H1 (cell line): ENCODE measurements at regions not wholly inside any gene's neighbourhood (a gene's known extent, or its start where the extent isn't known, plus 50 kb on each side); places are given as distances from the start of the nearest gene placed in this dataset.

Source experiments
- CTCF ChIA-PET: fragments of 300-600 bp; sonication (Branson Sonifier 250); formaldehyde crosslinking; loops from one replicate; lab custom pipeline; 2021; ENCODE audit not compliant: partially characterized antibody; lab: Charles Lee
- POLR2A ChIA-PET: fragments of 300-600 bp; sonication (Branson Sonifier 250); formaldehyde crosslinking; loops from one replicate; lab custom pipeline; 2021; ENCODE audit warnings: inconsistent platforms; ENCODE audit not compliant: partially characterized antibody; lab: Charles Lee
- DNase-seq, 2 experiments: peaks; one replicate each; pipeline versions ENCODE4 v3.0.0 to v3.0.0-alpha.2; 2010 to 2022; ENCODE audit warnings: low spot score in 2 of 2, low read depth in 1 of 2, mixed read lengths in 1 of 2
- FAIRE-seq: peaks from 2 replicates; lab custom pipeline; 2011; peaks lifted over from hg19 to GRCh38; lab: Jason Lieb, UNC
- H2AFZ ChIP-seq: 2 replicates; pipeline ENCODE4 v1.8.1; 2012; ENCODE audit warnings: low read length, inconsistent platforms
- H2AK5ac ChIP-seq: 2 replicates; pipeline ENCODE4 v1.6.1; 2013; ENCODE audit warnings: low read depth, low read length
- H2BK120ac ChIP-seq: replicated peaks from 2 replicates; pipeline ENCODE3; 2013; ENCODE audit warnings: low read depth, low read length, inconsistent platforms
- H2BK12ac ChIP-seq: 2 replicates; pipeline ENCODE4 v1.6.1; 2013; ENCODE audit warnings: low read depth, low read length
- H2BK15ac ChIP-seq: 2 replicates; pipeline ENCODE4 v1.6.1; 2013; ENCODE audit warnings: low read length
- H2BK20ac ChIP-seq: 2 replicates; pipeline ENCODE4 v1.6.1; 2013; ENCODE audit warnings: low read length
- H2BK5ac ChIP-seq: 2 replicates; pipeline ENCODE4 v1.6.1; 2013; ENCODE audit warnings: low read depth, low read length
- H3K14ac ChIP-seq: 2 replicates; pipeline ENCODE4 v1.6.1; 2013; ENCODE audit warnings: inconsistent platforms; ENCODE audit not compliant: insufficient read length
- H3K18ac ChIP-seq: 2 replicates; pipeline ENCODE4 v1.6.1; 2013; ENCODE audit warnings: low read length; ENCODE audit errors: extremely low read depth
- H3K23ac ChIP-seq: 2 replicates; pipeline ENCODE4 v1.6.1; 2013; ENCODE audit warnings: inconsistent platforms; ENCODE audit not compliant: insufficient read length
- H3K23me2 ChIP-seq: 2 replicates; pipeline ENCODE4 v1.6.1; 2013; ENCODE audit warnings: low read depth, low read length
- H3K27ac ChIP-seq: 2 replicates; pipeline ENCODE4 v1.6.1; 2011; ENCODE audit warnings: low read depth, low read length, inconsistent platforms
- H3K27me3 ChIP-seq, 4 experiments: replicated peaks in 1 of 4; 1 replicate in 1 of 4; 2 replicates in 3 of 4; pipeline versions ENCODE4 v1.6.1 to v1.8.1; 2011 to 2013; ENCODE audit warnings: low read length in 3 of 4, mild to moderate bottlenecking in 3 of 4, inconsistent platforms in 2 of 4, mixed read lengths in 2 of 4, moderate library complexity in 1 of 4; ENCODE audit not compliant: control insufficient read depth in 3 of 4, insufficient read depth in 3 of 4; ENCODE audit errors: extremely low read depth in 1 of 4
- H3K36me3 ChIP-seq, 4 experiments: 2 replicates each; pipeline versions ENCODE4 v1.6.1 to v1.8.1; 2011 to 2013; ENCODE audit warnings: mild to moderate bottlenecking in 4 of 4, low read length in 3 of 4, moderate library complexity in 2 of 4, control low read depth in 1 of 4, inconsistent platforms in 1 of 4; ENCODE audit not compliant: insufficient read depth in 4 of 4, control insufficient read depth in 2 of 4
- H3K4ac ChIP-seq: replicated peaks from 2 replicates; pipeline ENCODE3; 2013; ENCODE audit warnings: low read length, low read depth, mixed read lengths, inconsistent platforms; ENCODE audit not compliant: insufficient read length
- H3K4me1 ChIP-seq, 4 experiments: replicated peaks in 1 of 4; 1 replicate in 1 of 4; 2 replicates in 3 of 4; pipeline versions ENCODE4 v1.6.1 to v1.8.1; 2011 to 2013; ENCODE audit warnings: low read length in 3 of 4, inconsistent platforms in 2 of 4, mixed read lengths in 1 of 4; ENCODE audit not compliant: insufficient read depth in 4 of 4, control insufficient read depth in 3 of 4
- H3K4me2 ChIP-seq, 2 experiments: 2 replicates each; pipeline versions ENCODE4 v1.6.1 to v1.8.1; 2011 to 2013; ENCODE audit warnings: low read depth in 2 of 2, low read length in 2 of 2, control low read depth in 1 of 2, inconsistent platforms in 1 of 2, mild to moderate bottlenecking in 1 of 2; ENCODE audit not compliant: insufficient read depth in 1 of 2
- H3K4me3 ChIP-seq, 4 experiments: fragments of 200-600, 300-600 bp in 1 of 4; sonication (generic), shearing (Covaris generic), sonication (Bioruptor Twin) in 1 of 4; 2 replicates each; pipeline versions ENCODE4 v1.5.1 to v1.8.1; 2011 to 2016; ENCODE audit warnings: low read length in 4 of 4, low read depth in 3 of 4, control low read depth in 2 of 4, inconsistent platforms in 2 of 4, mild to moderate bottlenecking in 2 of 4, mixed read lengths in 1 of 4, moderate library complexity in 1 of 4; ENCODE audit not compliant: insufficient read depth in 2 of 4; ENCODE audit errors: extremely low read depth in 1 of 4
- H3K56ac ChIP-seq: replicated peaks from 2 replicates; pipeline ENCODE3; 2013; ENCODE audit warnings: low read depth, mild to moderate bottlenecking, mixed read lengths, low read length, inconsistent platforms; ENCODE audit not compliant: insufficient read length
- H3K79me1 ChIP-seq: 2 replicates; pipeline ENCODE4 v1.6.1; 2013; ENCODE audit warnings: low read depth, low read length, control low read depth
- H3K79me2 ChIP-seq, 2 experiments: 2 replicates each; pipeline versions ENCODE4 v1.6.1 to v1.8.1; 2012 to 2013; ENCODE audit warnings: low read length in 2 of 2, mild to moderate bottlenecking in 2 of 2, inconsistent platforms in 1 of 2; ENCODE audit not compliant: insufficient read depth in 2 of 2, control insufficient read depth in 1 of 2
- H3K9ac ChIP-seq, 4 experiments: replicated peaks in 1 of 4; 1 replicate in 1 of 4; 2 replicates in 3 of 4; pipeline versions ENCODE4 v1.6.1 to v1.8.1; 2011 to 2013; ENCODE audit warnings: low read depth in 3 of 4, low read length in 3 of 4, control low read depth in 2 of 4, mild to moderate bottlenecking in 2 of 4, moderate library complexity in 2 of 4, inconsistent platforms in 1 of 4; ENCODE audit errors: extremely low read depth in 1 of 4
- H3K9me3 ChIP-seq, 2 experiments: 2 replicates each; pipeline versions ENCODE4 v1.6.1 to v1.8.1; 2012 to 2013; ENCODE audit warnings: mild to moderate bottlenecking in 2 of 2, moderate library complexity in 2 of 2, control low read depth in 1 of 2, inconsistent platforms in 1 of 2, low read depth in 1 of 2, low read length in 1 of 2, mixed read lengths in 1 of 2; ENCODE audit not compliant: insufficient read depth in 2 of 2
- H4K20me1 ChIP-seq, 2 experiments: replicated peaks in 1 of 2; 2 replicates each; pipeline versions ENCODE3 to v1.8.1; 2011 to 2013; ENCODE audit warnings: inconsistent platforms in 2 of 2, low read length in 2 of 2, mild to moderate bottlenecking in 1 of 2; ENCODE audit not compliant: insufficient read depth in 2 of 2, control insufficient read depth in 1 of 2
- H4K5ac ChIP-seq: 2 replicates; pipeline ENCODE4 v1.6.1; 2013; ENCODE audit warnings: low read length, low read depth, mixed read lengths, inconsistent platforms; ENCODE audit not compliant: insufficient read length
- H4K8ac ChIP-seq: 2 replicates; pipeline ENCODE4 v1.8.0; 2013; ENCODE audit warnings: mild to moderate bottlenecking, moderate library complexity, low read length, inconsistent platforms; ENCODE audit not compliant: insufficient read depth; ENCODE audit errors: extremely low read depth
- H4K91ac ChIP-seq: replicated peaks from 2 replicates; pipeline ENCODE3; 2013; ENCODE audit warnings: low read length, mixed read lengths, inconsistent platforms; ENCODE audit not compliant: insufficient read length
- CTCF ChIP-seq, 3 experiments: IDR thresholded peaks; 1 replicate in 2 of 3; 2 replicates in 1 of 3; pipeline versions ENCODE4 v1.5.1 to v1.6.1; 2011; ENCODE audit warnings: low read length in 3 of 3, mild to moderate bottlenecking in 3 of 3, inconsistent platforms in 2 of 3, low read depth in 1 of 3, moderate library complexity in 1 of 3; ENCODE audit not compliant: insufficient read depth in 1 of 3; ENCODE audit errors: control extremely low read depth in 1 of 3
- RAD21 ChIP-seq, 2 experiments: IDR thresholded peaks in 1 of 2; conservative IDR thresholded peaks in 1 of 2; 2 replicates each; pipeline ENCODE4 v1.6.1; 2011; ENCODE audit warnings: low read depth in 2 of 2, low read length in 2 of 2, improper control_type of control experiment in 1 of 2, inconsistent platforms in 1 of 2, mild to moderate bottlenecking in 1 of 2, moderate library complexity in 1 of 2
- RNF2 ChIP-seq: fragments of 200-900, 300-1000 bp; sonication (generic); IDR thresholded peaks from 2 replicates; pipeline ENCODE4 v1.7.1; 2016; ENCODE audit warnings: borderline replicate concordance, low read depth, mild to moderate bottlenecking, antibody characterized with exemption, low read length; ENCODE audit not compliant: poor library complexity, severe bottlenecking; ENCODE audit errors: missing control alignments
- WGBS, 2 experiments: shearing (Covaris generic) in 1 of 2; methylation state at CpG; one replicate each; pipeline versions ENCODE4 v1.1.6 to v1.1.7; 2013 to 2015; ENCODE audit warnings: low lambda C conversion rate in 2 of 2, mixed read lengths in 2 of 2, inconsistent platforms in 1 of 2, low coverage in 1 of 2, missing lambda C conversion rate in 1 of 2; ENCODE audit not compliant: insufficient replicate concordance in 2 of 2, insufficient coverage in 1 of 2, insufficient read length in 1 of 2; ENCODE audit errors: extremely low coverage in 1 of 2, missing lambda C conversion rate in 1 of 2; 5-methylcytosine and 5-hydroxymethylcytosine counted together

DNA sequence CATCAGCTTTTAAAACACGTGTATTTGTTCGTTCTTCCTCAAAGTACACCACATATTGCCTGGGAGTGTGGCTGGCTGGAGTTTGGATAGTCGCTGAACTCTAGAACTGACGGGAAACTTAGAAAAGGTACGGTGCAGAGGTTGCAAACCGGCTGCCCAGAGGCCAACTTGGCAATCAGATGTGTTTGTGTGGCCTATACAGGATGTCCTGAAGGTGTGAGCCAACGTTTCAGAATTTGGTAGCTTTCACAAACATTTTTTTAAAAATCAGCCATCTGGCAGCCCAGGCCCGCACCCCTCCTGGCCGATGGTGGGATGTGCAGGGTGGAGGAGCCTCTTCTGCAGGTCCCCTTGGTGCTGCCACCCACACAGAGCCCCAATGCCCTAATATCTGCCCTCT is 73.6 kb upstream of the SLC25A33 start:
- Histone ChIP-seq H4K91ac (no peak overlapping the region), H3K79me2 (no peaks in the 10 kb centered on the region), H3K36me3 (no peaks in the 10 kb centered on the region), H4K8ac (no peak overlapping the region), H3K9me3 (0 out of 4 replicates have a peak, but pooled peaks cover 0 to 4% of the 10 kb centered on the region in 2 experiments), H3K4me1 (no peaks in the 10 kb centered on the region), H2AK5ac (no peak overlapping the region), H3K18ac (no peak overlapping the region), H3K79me1 (no peaks in the 10 kb centered on the region), H2AFZ (no peak overlapping the region; the same call in 1 of the 2 replicates), H3K9ac (no peak overlapping the region), H3K4me2 (no peak overlapping the region), H4K5ac (no peak overlapping the region), H3K56ac (no peak overlapping the region), H3K4me3 (no peak overlapping the region), H3K27ac (no peak overlapping the region), H3K4ac (no peak overlapping the region), H2BK15ac (no peak overlapping the region), H2BK12ac (no peak overlapping the region), H2BK120ac (no peak overlapping the region), H2BK5ac (no peak overlapping the region), H3K14ac (no peak overlapping the region), H2BK20ac (no peak overlapping the region), H3K27me3 (no peaks in the 10 kb centered on the region), H4K20me1 (no peaks in the 10 kb centered on the region), H3K23me2 (no peaks in the 10 kb centered on the region), H3K23ac (no peak overlapping the region)
- WGBS, 2 experiments: 86% methylated on average over 9 of the region's 9 CpGs; no CpG with 5 or more reads in 1 of the 2 experiments
- no peak for DNase-seq
- TF ChIP-seq RAD21 (IDR thresholded peaks at IDR 0.05 in 1 of 2, conservative IDR thresholded peaks at IDR 0.05 in 1 of 2; ENCODE audit: low read depth in 2 of 2, low read length in 2 of 2) (peak in 1 of 2 experiments; percentile 14; a peak in 1 of 4 replicates), RNF2 (no peak), CTCF (IDR thresholded peaks at IDR 0.05; ENCODE audit: control extremely low read depth in 1 of 3, insufficient read depth in 1 of 3, low read depth in 1 of 3, low read length in 3 of 3) (peak in 1 of 3 experiments; percentile 14; a peak in 1 of 4 replicates)
- POLR2A ChIA-PET: no interaction called here
- CTCF ChIA-PET: interaction anchor here (0.6 to 3.2 kb wide), 6 partner anchors 10 to 184 kb away, joined by 3 to 22 read pairs (median 6); no protein-coding TSS in a partner anchor
- no peak for FAIRE-seq
